Endothelial cell of umbilical vein (primary cell): ENCODE measurements at regions not wholly inside any gene's neighbourhood (a gene's known extent, or its start where the extent isn't known, plus 50 kb on each side); places are given as distances from the start of the nearest gene placed in this dataset.

Source experiments
- BruUV-seq: library from RNA; stranded (reverse); fragments of 400-500 nt; replicated peaks from 2 replicates; lab custom pipeline; 2021; lab: Mats Ljungman, UMichigan
- CTCF ChIA-PET: fragments of 300-600, 350-600 bp; sonication (Branson Sonifier 250); formaldehyde crosslinking; loops from one replicate; lab custom pipeline; 2021; ENCODE audit warnings: antibody characterized with exemption, inconsistent platforms; lab: Charles Lee
- POLR2A ChIA-PET: fragments of 300-600, 350-600 bp; sonication (Branson Sonifier 250); formaldehyde crosslinking; loops from one replicate; lab custom pipeline; 2021; ENCODE audit warnings: antibody characterized with exemption, inconsistent platforms; lab: Charles Lee
- DNase-seq: peaks from one replicate; pipeline ENCODE4 v3.0.0-alpha.2; 2011; ENCODE audit warnings: low read depth, low spot score
- FAIRE-seq: peaks from 2 replicates; lab custom pipeline; 2011; peaks lifted over from hg19 to GRCh38; lab: Jason Lieb, UNC
- H2AFZ ChIP-seq: 2 replicates; pipeline ENCODE4 v1.6.0; 2012; ENCODE audit warnings: low read depth, low read length, control low read depth, inconsistent platforms
- H3K27ac ChIP-seq: 2 replicates; pipeline ENCODE4 v1.5.1; 2011; ENCODE audit warnings: low read depth, mild to moderate bottlenecking, control low read depth, low read length, moderate library complexity; ENCODE audit not compliant: insufficient read depth
- H3K27me3 ChIP-seq, 2 experiments: 2 replicates each; pipeline versions ENCODE4 v1.6.0 to v1.6.1; 2011; ENCODE audit warnings: low read length in 2 of 2, mixed read lengths in 1 of 2; ENCODE audit not compliant: control insufficient read depth in 2 of 2, insufficient read depth in 2 of 2
- H3K36me3 ChIP-seq, 2 experiments: 2 replicates in 1 of 2; 3 replicates in 1 of 2; pipeline ENCODE4 v1.5.1; 2011; ENCODE audit warnings: low read length in 2 of 2, mild to moderate bottlenecking in 1 of 2, moderate library complexity in 1 of 2; ENCODE audit not compliant: control insufficient read depth in 2 of 2, insufficient read depth in 2 of 2; ENCODE audit errors: extremely low read depth in 1 of 2
- H3K4me1 ChIP-seq: 3 replicates; pipeline ENCODE4 v1.5.1; 2011; ENCODE audit warnings: mild to moderate bottlenecking, low read length; ENCODE audit not compliant: control insufficient read depth, insufficient read depth; ENCODE audit errors: extremely low read depth
- H3K4me2 ChIP-seq: 2 replicates; pipeline ENCODE4 v1.6.1; 2011; ENCODE audit warnings: low read length, control low read depth, mixed read lengths; ENCODE audit not compliant: insufficient read depth
- H3K4me3 ChIP-seq, 3 experiments: fragments of 200-600 bp in 1 of 3; sonication (generic), shearing (Covaris generic) in 1 of 3; replicated peaks in 1 of 3; 2 replicates each; pipeline ENCODE4 v1.5.1; 2011 to 2016; ENCODE audit warnings: control low read depth in 3 of 3, low read length in 3 of 3, mild to moderate bottlenecking in 2 of 3, inconsistent platforms in 1 of 3, low read depth in 1 of 3, moderate library complexity in 1 of 3; ENCODE audit not compliant: insufficient read depth in 1 of 3
- H3K79me2 ChIP-seq: 2 replicates; pipeline ENCODE4 v1.6.0; 2012; ENCODE audit warnings: low read length, inconsistent platforms; ENCODE audit not compliant: control insufficient read depth, insufficient read depth
- H3K9ac ChIP-seq: replicated peaks from 2 replicates; pipeline ENCODE3; 2011; ENCODE audit warnings: low read length, control low read depth; ENCODE audit not compliant: insufficient read depth; ENCODE audit errors: extremely low read depth
- H3K9me1 ChIP-seq: replicated peaks from 3 replicates; pipeline ENCODE4 v1.6.0; 2011; ENCODE audit warnings: mild to moderate bottlenecking, low read length; ENCODE audit not compliant: control insufficient read depth, insufficient read depth; ENCODE audit errors: extremely low read depth
- H3K9me3 ChIP-seq: replicated peaks from 2 replicates; pipeline ENCODE4 v1.5.1; 2012; ENCODE audit warnings: low read length, inconsistent platforms; ENCODE audit not compliant: control insufficient read depth, insufficient read depth
- H4K20me1 ChIP-seq: replicated peaks from 2 replicates; pipeline ENCODE3; 2011; ENCODE audit warnings: mild to moderate bottlenecking, low read length; ENCODE audit not compliant: control insufficient read depth, insufficient read depth; ENCODE audit errors: extremely low read depth
- EZH2 ChIP-seq: IDR thresholded peaks from 2 replicates; pipeline ENCODE4 v1.6.1; 2012; ENCODE audit warnings: borderline replicate concordance, low read depth, mild to moderate bottlenecking, moderate library complexity, low read length, inconsistent platforms; ENCODE audit not compliant: severe bottlenecking
- FOS ChIP-seq: IDR thresholded peaks from 2 replicates; pipeline ENCODE4 v1.6.1; 2011; ENCODE audit warnings: mild to moderate bottlenecking, low read length, moderate library complexity, borderline replicate concordance; ENCODE audit not compliant: insufficient read depth
- GATA2 ChIP-seq: IDR thresholded peaks from 2 replicates; pipeline ENCODE4 v1.7.0; 2011; ENCODE audit warnings: low read depth, mild to moderate bottlenecking, moderate library complexity, mixed read lengths, low read length; ENCODE audit not compliant: insufficient read length, insufficient read depth
- JUN ChIP-seq: IDR thresholded peaks from 2 replicates; pipeline ENCODE4 v1.6.1; 2011; ENCODE audit warnings: borderline replicate concordance, low read depth; ENCODE audit not compliant: insufficient read length, insufficient read depth
- MYC ChIP-seq: IDR thresholded peaks from one replicate; pipeline ENCODE4 v1.6.1; 2011; ENCODE audit warnings: mild to moderate bottlenecking, low read depth, low read length
- POLR2A ChIP-seq: IDR thresholded peaks from 2 replicates; pipeline ENCODE4 v1.6.1; 2012; ENCODE audit warnings: low read depth, mild to moderate bottlenecking, control low read depth, low read length
- POLR2AphosphoS5 ChIP-seq: IDR thresholded peaks from 2 replicates; pipeline ENCODE4 v1.6.1; 2012; ENCODE audit warnings: low read depth, mild to moderate bottlenecking, control low read depth, low read length, moderate library complexity; ENCODE audit not compliant: insufficient read depth
- dilution Hi-C: fragments of 300-500 bp; cut with MboI; formaldehyde crosslinking; loops from one replicate; pipeline ENCODE4 v1.15.0; 2019; ENCODE audit warnings: low sequenced_read_pairs; ENCODE audit not compliant: extremely low pct_ligation_motif_present
- intact Hi-C: fragments of 100-400 bp; cut with micrococcal nuclease; formaldehyde crosslinking; loops from one replicate; pipeline ENCODE4 v1.10.0; 2022
- TF ChIP-seq, protein P1 (sequence below): IDR thresholded peaks from 2 replicates; pipeline ENCODE4 v1.6.1; 2011; ENCODE audit not compliant: insufficient read depth, insufficient read length
- TF ChIP-seq, protein P2 (sequence below), 2 donors: IDR thresholded peaks; 1 replicate in 1 of 2; 2 replicates in 1 of 2; pipeline ENCODE4 v1.5.1; 2011; ENCODE audit warnings: low read length in 2 of 2, mild to moderate bottlenecking in 2 of 2, moderate library complexity in 2 of 2, control low read depth in 1 of 2, inconsistent platforms in 1 of 2, low read depth in 1 of 2; ENCODE audit not compliant: insufficient read depth in 1 of 2; ENCODE audit errors: extremely low read depth in 1 of 2

DNA sequence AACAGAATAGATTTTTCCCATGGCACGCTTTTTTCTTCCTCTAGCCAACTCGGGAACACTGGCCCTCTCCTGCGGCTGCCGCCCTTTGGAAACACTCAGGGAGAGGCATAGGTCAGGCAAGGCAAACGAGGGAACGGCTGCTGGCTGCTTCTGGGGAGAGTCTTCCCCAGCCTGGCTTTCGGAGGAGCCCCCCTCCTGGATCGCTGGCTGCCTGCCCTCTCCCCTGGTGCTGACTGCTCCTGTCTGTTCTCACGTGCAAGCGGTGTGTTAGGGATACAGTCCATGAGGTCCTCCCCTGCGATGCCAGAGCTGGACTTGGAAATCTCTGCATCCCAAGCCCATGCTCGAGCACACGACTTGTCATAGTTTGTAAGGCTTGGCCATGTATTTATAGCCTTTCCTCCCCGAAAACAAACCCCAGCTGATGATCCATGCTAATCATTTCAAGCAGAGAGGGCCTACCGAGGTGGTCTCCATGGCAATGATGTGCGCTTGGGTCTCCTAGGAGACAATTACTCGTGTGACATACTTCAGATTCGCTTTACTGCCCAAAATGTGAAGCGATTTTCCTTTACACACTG, 315.6 kb upstream of the ATP10A start:
- H4K20me1 ChIP-seq, result no peaks in the 10 kb centered on the region
- no peak overlapping the region for H3K9ac ChIP-seq
- no peak overlapping the region for H3K4me2 ChIP-seq
- ChIA-PET POLR2A (no interaction called here), CTCF (no interaction called here)
- no peaks in the 10 kb centered on the region for H3K79me2 ChIP-seq
- FAIRE-seq (no peak), DNase-seq (no peak)
- H3K4me3 ChIP-seq, result no peak overlapping the region
- no peaks in the 10 kb centered on the region for H3K36me3 ChIP-seq
- dilution Hi-C loops (no loop called here), intact Hi-C loops (no loop called here)
- TF ChIP-seq EZH2 (no peak), GATA2 (no peak), POLR2AphosphoS5 (no peak), POLR2A (no peak), FOS (no peak), MYC (no peak), JUN (no peak)
- TF ChIP-seq, protein P1, sequence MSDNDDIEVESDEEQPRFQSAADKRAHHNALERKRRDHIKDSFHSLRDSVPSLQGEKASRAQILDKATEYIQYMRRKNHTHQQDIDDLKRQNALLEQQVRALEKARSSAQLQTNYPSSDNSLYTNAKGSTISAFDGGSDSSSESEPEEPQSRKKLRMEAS, result no peak
- TF ChIP-seq, protein P2, sequence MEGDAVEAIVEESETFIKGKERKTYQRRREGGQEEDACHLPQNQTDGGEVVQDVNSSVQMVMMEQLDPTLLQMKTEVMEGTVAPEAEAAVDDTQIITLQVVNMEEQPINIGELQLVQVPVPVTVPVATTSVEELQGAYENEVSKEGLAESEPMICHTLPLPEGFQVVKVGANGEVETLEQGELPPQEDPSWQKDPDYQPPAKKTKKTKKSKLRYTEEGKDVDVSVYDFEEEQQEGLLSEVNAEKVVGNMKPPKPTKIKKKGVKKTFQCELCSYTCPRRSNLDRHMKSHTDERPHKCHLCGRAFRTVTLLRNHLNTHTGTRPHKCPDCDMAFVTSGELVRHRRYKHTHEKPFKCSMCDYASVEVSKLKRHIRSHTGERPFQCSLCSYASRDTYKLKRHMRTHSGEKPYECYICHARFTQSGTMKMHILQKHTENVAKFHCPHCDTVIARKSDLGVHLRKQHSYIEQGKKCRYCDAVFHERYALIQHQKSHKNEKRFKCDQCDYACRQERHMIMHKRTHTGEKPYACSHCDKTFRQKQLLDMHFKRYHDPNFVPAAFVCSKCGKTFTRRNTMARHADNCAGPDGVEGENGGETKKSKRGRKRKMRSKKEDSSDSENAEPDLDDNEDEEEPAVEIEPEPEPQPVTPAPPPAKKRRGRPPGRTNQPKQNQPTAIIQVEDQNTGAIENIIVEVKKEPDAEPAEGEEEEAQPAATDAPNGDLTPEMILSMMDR (IDR thresholded peaks at IDR 0.05; ENCODE audit: extremely low read depth in 1 of 2, insufficient read depth in 1 of 2, low read depth in 1 of 2, low read length in 2 of 2), result no peak
- no TSS peak for BruUV-seq
- peaks cover 10% of the 10 kb centered on the region for H3K9me3 ChIP-seq
- no peaks in the 10 kb centered on the region for H3K27me3 ChIP-seq
- H3K4me1 ChIP-seq, result no peaks in the 10 kb centered on the region
- no peak overlapping the region for H2AFZ ChIP-seq
- no peak overlapping the region for H3K27ac ChIP-seq
- no peaks in the 10 kb centered on the region for H3K9me1 ChIP-seq
